OCI-LY1 (cell line): ENCODE measurements at regions not wholly inside any gene's neighbourhood (a gene's known extent, or its start where the extent isn't known, plus 50 kb on each side); places are given as distances from the start of the nearest gene placed in this dataset.

Experiments
- H2AFZ ChIP-seq: fragments of 200-600 bp; sonication (generic), shearing (Covaris generic); 2 replicates; pipeline ENCODE4 v1.6.0; 2014; ENCODE audit warnings: antibody characterized with exemption, mild to moderate bottlenecking, low read length
- H3F3A ChIP-seq: fragments of 200-600 bp; sonication (generic), shearing (Covaris generic); 2 replicates; pipeline ENCODE4 v1.6.0; 2014; ENCODE audit warnings: mild to moderate bottlenecking, antibody characterized with exemption, low read length, moderate library complexity; ENCODE audit not compliant: insufficient read depth
- H3K27ac ChIP-seq: fragments of 200-600 bp; sonication (generic); 2 replicates; pipeline ENCODE4 v1.5.1; 2014; ENCODE audit warnings: low read length, mixed run types, mild to moderate bottlenecking, low read depth; ENCODE audit not compliant: poor library complexity, severe bottlenecking
- H3K27me3 ChIP-seq: fragments of 200-600 bp; sonication (generic); 2 replicates; pipeline ENCODE4 v1.6.0; 2014; ENCODE audit warnings: antibody characterized with exemption, mild to moderate bottlenecking, low read length, moderate library complexity; ENCODE audit not compliant: insufficient read depth
- H3K36me3 ChIP-seq: fragments of 200-600 bp; sonication (generic); 2 replicates; pipeline ENCODE4 v1.6.1; 2014; ENCODE audit warnings: mild to moderate bottlenecking, antibody characterized with exemption, low read length, moderate library complexity, mixed read lengths; ENCODE audit not compliant: insufficient read depth
- H3K4me1 ChIP-seq: fragments of 200-600 bp; sonication (generic); 2 replicates; pipeline ENCODE4 v1.5.1; 2014; ENCODE audit warnings: mild to moderate bottlenecking, low read length, moderate library complexity; ENCODE audit not compliant: insufficient read depth, severe bottlenecking
- H3K4me2 ChIP-seq: fragments of 200-600 bp; sonication (generic), shearing (Covaris generic); 2 replicates; pipeline ENCODE4 v1.6.1; 2014; ENCODE audit warnings: low read length
- H3K4me3 ChIP-seq: fragments of 200-600 bp; sonication (generic); 2 replicates; pipeline ENCODE4 v1.5.1; 2014; ENCODE audit warnings: low read length, low read depth, mild to moderate bottlenecking, mixed read lengths; ENCODE audit not compliant: poor library complexity, severe bottlenecking
- H3K79me2 ChIP-seq: fragments of 200-600 bp; shearing (Covaris generic); 2 replicates; pipeline ENCODE4 v1.6.1; 2016; ENCODE audit warnings: mixed run types, low read length, mixed read lengths; ENCODE audit not compliant: insufficient read depth
- H3K9ac ChIP-seq: fragments of 200-600 bp; sonication (generic), shearing (Covaris generic); 2 replicates; pipeline ENCODE4 v1.6.1; 2014; ENCODE audit warnings: mild to moderate bottlenecking, low read length, mixed read lengths
- H3K9me2 ChIP-seq: fragments of 200-600 bp; sonication (generic), shearing (Covaris generic); 2 replicates; pipeline ENCODE4 v1.6.1; 2014; ENCODE audit warnings: low read depth, mild to moderate bottlenecking, low read length, mixed read lengths
- H3K9me3 ChIP-seq: fragments of 200-600 bp; shearing (Covaris generic); 2 replicates; pipeline ENCODE4 v1.6.1; 2014; ENCODE audit warnings: low read length, mixed read lengths
- H4K20me1 ChIP-seq: fragments of 200-600 bp; sonication (generic), shearing (Covaris generic); 2 replicates; pipeline ENCODE4 v1.6.0; 2016; ENCODE audit warnings: mild to moderate bottlenecking, low read length; ENCODE audit not compliant: insufficient read depth
- CTCF ChIP-seq: fragments of 200-600 bp; sonication (generic), shearing (Covaris generic); IDR thresholded peaks from 2 replicates; pipeline ENCODE4 v1.5.1; 2017; ENCODE audit warnings: mild to moderate bottlenecking, antibody characterized with exemption, low read length, moderate library complexity, mixed read lengths
- EZH2 ChIP-seq: fragments of 200-600 bp; sonication (generic), shearing (Covaris generic); IDR thresholded peaks from 2 replicates; pipeline ENCODE4 v1.8.0; 2017; ENCODE audit warnings: borderline replicate concordance, mixed run types, mild to moderate bottlenecking, antibody characterized with exemption, low read length, moderate library complexity, mixed read lengths

DNA sequence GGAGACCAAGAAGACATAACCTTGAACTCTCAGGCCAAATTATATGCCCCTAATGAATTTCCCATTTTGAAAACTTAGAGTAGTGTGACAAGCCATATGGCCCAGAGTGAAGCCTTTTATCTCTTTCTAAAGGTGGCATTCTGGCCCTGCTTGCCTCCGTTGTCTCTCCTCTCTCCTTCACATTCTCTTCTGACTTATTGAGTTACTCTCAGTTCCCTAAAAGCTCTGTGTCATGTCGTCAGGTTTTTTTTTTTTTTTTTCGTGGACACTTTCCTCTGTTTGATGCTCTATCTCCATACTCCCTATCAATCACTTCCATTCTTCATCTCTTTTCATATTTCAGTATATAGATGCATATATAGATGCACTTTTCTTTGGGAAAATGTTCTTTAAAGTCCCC lies 128.1 kb upstream of the RPRM start:
- Histone ChIP-seq H3F3A (no peaks in the 10 kb centered on the region), H3K27ac (no peak overlapping the region), H3K4me1 (no peaks in the 10 kb centered on the region), H3K9me3 (no peaks in the 10 kb centered on the region), H3K27me3 (no peaks in the 10 kb centered on the region), H3K36me3 (no peaks in the 10 kb centered on the region), H3K4me2 (no peak overlapping the region), H3K9ac (no peak overlapping the region), H4K20me1 (no peaks in the 10 kb centered on the region), H3K9me2 (no peaks in the 10 kb centered on the region), H3K4me3 (no peak overlapping the region), H3K79me2 (no peaks in the 10 kb centered on the region), H2AFZ (no peak overlapping the region)
- no peak for TF ChIP-seq CTCF
- no peak for TF ChIP-seq EZH2

- no peak overlapping the region for H3K4me3 ChIP-seq
- peak; percentile 32; the same call in 1 of the 2 replicates for TF ChIP-seq CTCF
- no peak for TF ChIP-seq EZH2
- H2AFZ ChIP-seq, result no peak overlapping the region
- no peaks in the 10 kb centered on the region for H3K79me2 ChIP-seq
- no peaks in the 10 kb centered on the region for H4K20me1 ChIP-seq
- no peaks in the 10 kb centered on the region for H3K9me3 ChIP-seq
- no peaks in the 10 kb centered on the region for H3K36me3 ChIP-seq
- no peak overlapping the region for H3K9ac ChIP-seq
- no peak overlapping the region for H3K27ac ChIP-seq
- H3F3A ChIP-seq, result no peaks in the 10 kb centered on the region
- no peaks in the 10 kb centered on the region for H3K27me3 ChIP-seq
- no peaks in the 10 kb centered on the region for H3K9me2 ChIP-seq
- H3K4me1 ChIP-seq, result no peaks in the 10 kb centered on the region
- no peak overlapping the region for H3K4me2 ChIP-seq
These were observed 143.7 kb upstream of the RPRM start for GRCh38 chr2:153622285-153622684.

- no peak overlapping the region for H3K4me2 ChIP-seq
- no peaks in the 10 kb centered on the region for H3K79me2 ChIP-seq
- no peak overlapping the region for H3K9ac ChIP-seq
- no peaks in the 10 kb centered on the region for H3K27me3 ChIP-seq
- no peak overlapping the region for H3K27ac ChIP-seq
- TF ChIP-seq CTCF, result no peak
- no peak for TF ChIP-seq EZH2
- no peaks in the 10 kb centered on the region for H3K9me3 ChIP-seq
- no peaks in the 10 kb centered on the region for H3K9me2 ChIP-seq
- H2AFZ ChIP-seq, result no peak overlapping the region
- no peaks in the 10 kb centered on the region for H3K4me1 ChIP-seq
- H3K36me3 ChIP-seq, result no peaks in the 10 kb centered on the region
- no peaks in the 10 kb centered on the region for H4K20me1 ChIP-seq
- H3F3A ChIP-seq, result no peaks in the 10 kb centered on the region
- H3K4me3 ChIP-seq, result no peak overlapping the region
These were observed 144.5 kb upstream of the RPRM start for GRCh38 chr2:153623020-153623419.
